ENCODE measurements at regions not wholly inside any gene's neighbourhood (a gene's known extent, or its start where the extent isn't known, plus 50 kb on each side); places are given as distances from the start of the nearest gene placed in this dataset.

GRCh38 chr6:8707369-8707768, 272.0 kb upstream of the SLC35B3 start:
- DNase-seq (ENCODE audit: insufficient read length, low spot score) (no peak), FAIRE-seq (no peak)
- TF ChIP-seq CTCF (IDR thresholded peaks at IDR 0.05; ENCODE audit: insufficient read depth, missing control alignments): no peak

- DNase-seq (ENCODE audit: insufficient read length, low spot score) (no peak), FAIRE-seq (no peak)
Observed at GRCh38 chr6:8705435-8706020, 270.2 kb upstream of the SLC35B3 start.

GRCh38 chr6:8703059-8703458, 267.7 kb upstream of the SLC35B3 start:
- FAIRE-seq (no peak), DNase-seq (ENCODE audit: insufficient read length, low spot score) (no peak)
- TF ChIP-seq CTCF (IDR thresholded peaks at IDR 0.05; ENCODE audit: insufficient read depth, missing control alignments): no peak

More at GRCh38 chr6:8705435-8706020, 270.2 kb upstream of the SLC35B3 start:
- no peak for TF ChIP-seq CTCF (IDR thresholded peaks at IDR 0.05; ENCODE audit: insufficient read depth, missing control alignments)

GRCh38 chr6:8688821-8689220, 253.5 kb upstream of the SLC35B3 start:
- DNase-seq (ENCODE audit: insufficient read length, low spot score): no peak
- no peak for TF ChIP-seq CTCF (IDR thresholded peaks at IDR 0.05; ENCODE audit: insufficient read depth, missing control alignments)
- FAIRE-seq: no peak

GRCh38 chr6:8686077-8686476, 250.7 kb upstream of the SLC35B3 start:
- TF ChIP-seq CTCF (IDR thresholded peaks at IDR 0.05; ENCODE audit: insufficient read depth, missing control alignments): no peak
- FAIRE-seq: no peak

GRCh38 chr6:8683204-8683603, 247.9 kb upstream of the SLC35B3 start:
- no peak for TF ChIP-seq CTCF (IDR thresholded peaks at IDR 0.05; ENCODE audit: insufficient read depth, missing control alignments)
- DNase-seq (ENCODE audit: insufficient read length, low spot score) (no peak), FAIRE-seq (no peak)

More at GRCh38 chr6:8686077-8686476, 250.7 kb upstream of the SLC35B3 start:
- no peak for DNase-seq (ENCODE audit: insufficient read length, low spot score)

GRCh38 chr6:8679823-8680222, 244.5 kb upstream of the SLC35B3 start:
- no peak for DNase-seq (ENCODE audit: insufficient read length, low spot score)
- FAIRE-seq: no peak
- TF ChIP-seq CTCF (IDR thresholded peaks at IDR 0.05; ENCODE audit: insufficient read depth, missing control alignments): no peak

Data from D721Med (cell line).